Keratinocyte (primary cell): ENCODE measurements at regions not wholly inside any gene's neighbourhood (a gene's known extent, or its start where the extent isn't known, plus 50 kb on each side); places are given as distances from the start of the nearest gene placed in this dataset.

Experiments
- CTCF ChIP-seq, 3 experiments: IDR thresholded peaks in 1 of 3; conservative IDR thresholded peaks in 1 of 3; optimal IDR thresholded peaks in 1 of 3; 2 replicates in 2 of 3; 3 replicates in 1 of 3; pipeline versions ENCODE3 to v1.5.1; 2011; ENCODE audit warnings: low read length in 3 of 3, mild to moderate bottlenecking in 3 of 3, moderate library complexity in 2 of 3, control low read depth in 1 of 3, inconsistent platforms in 1 of 3; ENCODE audit not compliant: insufficient read depth in 2 of 3; ENCODE audit errors: extremely low read depth in 1 of 3
- EZH2 ChIP-seq: IDR thresholded peaks from one replicate; pipeline ENCODE4 v1.6.1; 2012; ENCODE audit warnings: inconsistent platforms, mild to moderate bottlenecking, low read length, moderate library complexity

GRCh38 chr1:2919841-2920240 is 101.4 kb upstream of the ACTRT2 start:
- TF ChIP-seq EZH2 (no peak), CTCF (optimal IDR thresholded peaks at IDR 0.05 in 1 of 3, IDR thresholded peaks at IDR 0.05 in 1 of 3, conservative IDR thresholded peaks at IDR 0.05 in 1 of 3; ENCODE audit: extremely low read depth in 1 of 3, insufficient read depth in 2 of 3, low read length in 3 of 3) (no peak)
